Transverse colon (tissue), 4 donors: ENCODE measurements at regions not wholly inside any gene's neighbourhood (a gene's known extent, or its start where the extent isn't known, plus 50 kb on each side); places are given as distances from the start of the nearest gene placed in this dataset.

Experiments used
- DNase-seq: peaks from one replicate; pipeline ENCODE4 v3.0.0-alpha.2; 2019
- H3K27ac ChIP-seq, 4 donors: fragments of 200-600 bp; sonication (generic); 2 replicates each; pipeline ENCODE4 v1.5.1; 2016 to 2018; ENCODE audit warnings: inconsistent platforms in 4 of 4
- H3K27me3 ChIP-seq: fragments of 200-600 bp; sonication (generic); 2 replicates; pipeline ENCODE4 v1.5.1; 2017; ENCODE audit warnings: inconsistent platforms
- H3K36me3 ChIP-seq, 4 donors: fragments of 200-600 bp; sonication (generic); 2 replicates each; pipeline ENCODE4 v1.5.1; 2017 to 2019; ENCODE audit warnings: inconsistent platforms in 4 of 4
- H3K4me1 ChIP-seq, 4 donors: fragments of 200-600 bp; sonication (generic); 2 replicates each; pipeline ENCODE4 v1.5.1; 2017 to 2020; ENCODE audit warnings: inconsistent platforms in 4 of 4
- H3K4me3 ChIP-seq, 4 donors: fragments of 200-600 bp; sonication (generic); 1 replicate in 1 of 4; 2 replicates in 3 of 4; pipeline versions ENCODE4 v1.5.1 to v1.6.1; 2017 to 2019; ENCODE audit warnings: inconsistent platforms in 4 of 4
- H3K9me3 ChIP-seq, 2 donors: fragments of 200-600 bp; sonication (generic); 2 replicates each; pipeline ENCODE4 v1.5.1; 2017 to 2019; ENCODE audit warnings: inconsistent platforms in 2 of 2
- EP300 ChIP-seq: sonication (generic); formaldehyde crosslinking; IDR thresholded peaks from one replicate; pipeline ENCODE4 v1.6.1; 2017; ENCODE audit warnings: antibody characterized with exemption, low read depth
- POLR2A ChIP-seq: fragments of 450-650 bp; IDR thresholded peaks from one replicate; pipeline ENCODE4 v1.6.1; 2016; ENCODE audit warnings: antibody characterized with exemption, mild to moderate bottlenecking, moderate library complexity
- POLR2AphosphoS5 ChIP-seq, 3 donors: sonication (generic); formaldehyde crosslinking; IDR thresholded peaks; one replicate each; pipeline ENCODE4 v1.6.1; 2016; ENCODE audit warnings: antibody characterized with exemption in 3 of 3
- WGBS, 2 donors: methylation state at CpG; one replicate each; pipeline ENCODE4 v1.1.5; 2018; ENCODE audit warnings: low coverage in 1 of 2; 5-methylcytosine and 5-hydroxymethylcytosine counted together
- in situ Hi-C, 4 donors: fragments of 200-750 bp; cut with MboI; loops; one replicate each; pipeline versions ENCODE4 v1.15.0 to v1.15.1; 2017; ENCODE audit warnings: low sequenced_read_pairs in 3 of 4, low pct_ligation_motif_present in 1 of 4, low pct_unique_long_range_greater_than_20kb in 1 of 4
- intact Hi-C: fragments of 100-400 bp; cut with DNase I; formaldehyde crosslinking; loops from one replicate; pipeline ENCODE4 v1.15.1; 2023; ENCODE audit warnings: low total_unique reads
- TF ChIP-seq, protein P1 (sequence below), 5 experiments: fragments of 200-600 bp in 3 of 5; fragments of 450-650 bp in 2 of 5; sonication (generic) in 3 of 5; IDR thresholded peaks; 1 replicate in 2 of 5; 2 replicates in 3 of 5; pipeline ENCODE4 v1.5.1; 2016 to 2017; ENCODE audit warnings: antibody characterized with exemption in 5 of 5, inconsistent platforms in 3 of 5, mild to moderate bottlenecking in 2 of 5, moderate library complexity in 1 of 5

DNA sequence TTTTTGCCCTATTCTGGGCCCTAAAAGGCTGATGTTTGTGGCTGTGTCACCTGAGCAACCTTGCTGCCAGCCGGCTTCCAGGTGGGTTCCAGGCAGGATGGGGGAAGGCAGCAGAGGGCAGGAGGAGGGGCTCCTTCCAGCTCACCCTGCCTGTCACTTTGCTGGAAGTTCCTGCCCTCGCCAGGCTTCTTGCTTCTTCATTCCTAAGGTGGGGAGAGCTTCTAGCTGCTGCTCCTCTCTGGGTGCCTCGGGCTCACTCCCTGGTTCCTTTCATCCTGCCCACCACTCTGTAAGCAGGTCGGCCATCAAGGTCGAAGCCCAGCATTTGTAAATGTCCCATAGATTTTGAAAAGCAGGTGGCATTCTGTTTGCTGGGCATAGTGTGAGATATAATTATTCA, 249.4 kb upstream of the HS6ST1 start:
- Histone ChIP-seq H3K27ac (no peak overlapping the region), H3K4me3 (no peak overlapping the region), H3K27me3 (no peaks in the 10 kb centered on the region), H3K9me3 (no peaks in the 10 kb centered on the region), H3K4me1 (peaks cover 0 to 2% (median under 1%) of the 10 kb centered on the region in 4 donors), H3K36me3 (no peaks in the 10 kb centered on the region)
- intact Hi-C loops (no loop called here), in situ Hi-C loops (no loop called here)
- TF ChIP-seq POLR2AphosphoS5 (IDR thresholded peaks at IDR 0.05) (no peak), POLR2A (no peak), EP300 (no peak)
- TF ChIP-seq, protein P1, sequence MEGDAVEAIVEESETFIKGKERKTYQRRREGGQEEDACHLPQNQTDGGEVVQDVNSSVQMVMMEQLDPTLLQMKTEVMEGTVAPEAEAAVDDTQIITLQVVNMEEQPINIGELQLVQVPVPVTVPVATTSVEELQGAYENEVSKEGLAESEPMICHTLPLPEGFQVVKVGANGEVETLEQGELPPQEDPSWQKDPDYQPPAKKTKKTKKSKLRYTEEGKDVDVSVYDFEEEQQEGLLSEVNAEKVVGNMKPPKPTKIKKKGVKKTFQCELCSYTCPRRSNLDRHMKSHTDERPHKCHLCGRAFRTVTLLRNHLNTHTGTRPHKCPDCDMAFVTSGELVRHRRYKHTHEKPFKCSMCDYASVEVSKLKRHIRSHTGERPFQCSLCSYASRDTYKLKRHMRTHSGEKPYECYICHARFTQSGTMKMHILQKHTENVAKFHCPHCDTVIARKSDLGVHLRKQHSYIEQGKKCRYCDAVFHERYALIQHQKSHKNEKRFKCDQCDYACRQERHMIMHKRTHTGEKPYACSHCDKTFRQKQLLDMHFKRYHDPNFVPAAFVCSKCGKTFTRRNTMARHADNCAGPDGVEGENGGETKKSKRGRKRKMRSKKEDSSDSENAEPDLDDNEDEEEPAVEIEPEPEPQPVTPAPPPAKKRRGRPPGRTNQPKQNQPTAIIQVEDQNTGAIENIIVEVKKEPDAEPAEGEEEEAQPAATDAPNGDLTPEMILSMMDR (IDR thresholded peaks at IDR 0.05) = no peak
- 72% methylated on average over 5 of the region's 5 CpGs; no CpG with 5 or more reads in 1 of the 2 donors for WGBS, 2 donors
- no peak for DNase-seq

DNA sequence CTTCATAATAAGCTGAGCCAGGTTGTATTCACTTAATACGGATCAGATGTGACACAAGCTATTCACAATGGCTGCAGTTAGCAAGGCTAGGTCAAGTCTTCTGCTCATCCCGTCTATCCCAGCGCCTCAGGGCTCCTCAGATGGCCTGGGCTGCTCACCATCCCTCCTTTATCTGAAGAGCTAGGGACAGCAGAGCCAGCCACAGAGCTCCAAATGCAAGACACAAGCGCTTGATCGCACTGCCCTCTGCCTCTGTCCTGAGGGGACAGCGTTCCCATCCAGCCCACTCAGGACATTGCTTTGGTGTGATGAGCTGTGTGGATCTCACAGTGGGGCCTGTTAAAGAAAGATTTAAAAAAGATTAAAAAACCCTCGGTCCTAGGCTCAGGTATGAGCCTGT, 254.4 kb upstream of the HS6ST1 start:
- H3K4me3 ChIP-seq = no peak overlapping the region
- no peak overlapping the region for H3K27ac ChIP-seq
- DNase-seq = no peak
- H3K36me3 ChIP-seq = no peaks in the 10 kb centered on the region
- no peaks in the 10 kb centered on the region for H3K4me1 ChIP-seq
- intact Hi-C loops (no loop called here), in situ Hi-C loops (no loop called here)
- no peaks in the 10 kb centered on the region for H3K27me3 ChIP-seq
- no peaks in the 10 kb centered on the region for H3K9me3 ChIP-seq
- 85 to 94% methylated on average over 3 to 7 of the region's 7 CpGs for WGBS, 2 donors
- no peak for TF ChIP-seq EP300
- no peak for TF ChIP-seq POLR2AphosphoS5 (IDR thresholded peaks at IDR 0.05)
- no peak for TF ChIP-seq POLR2A
- TF ChIP-seq, protein P1 (IDR thresholded peaks at IDR 0.05) = no peak

- H3K4me1 ChIP-seq = no peaks in the 10 kb centered on the region
- intact Hi-C loops = no loop called here
- no peaks in the 10 kb centered on the region for H3K27me3 ChIP-seq
- DNase-seq = no peak
- H3K36me3 ChIP-seq = no peaks in the 10 kb centered on the region
- WGBS, 2 donors = 79 to 86% methylated on average over 1 to 4 of the region's 4 CpGs
- no peaks in the 10 kb centered on the region for H3K9me3 ChIP-seq
- H3K4me3 ChIP-seq = no peak overlapping the region
- in situ Hi-C loops = no loop called here
- H3K27ac ChIP-seq = no peak overlapping the region
- TF ChIP-seq POLR2A (no peak), POLR2AphosphoS5 (IDR thresholded peaks at IDR 0.05) (no peak), EP300 (no peak)
- TF ChIP-seq, protein P1 (IDR thresholded peaks at IDR 0.05) = no peak
Measured at GRCh38 chr2:128573531-128573930, 254.9 kb upstream of the HS6ST1 start.

DNA sequence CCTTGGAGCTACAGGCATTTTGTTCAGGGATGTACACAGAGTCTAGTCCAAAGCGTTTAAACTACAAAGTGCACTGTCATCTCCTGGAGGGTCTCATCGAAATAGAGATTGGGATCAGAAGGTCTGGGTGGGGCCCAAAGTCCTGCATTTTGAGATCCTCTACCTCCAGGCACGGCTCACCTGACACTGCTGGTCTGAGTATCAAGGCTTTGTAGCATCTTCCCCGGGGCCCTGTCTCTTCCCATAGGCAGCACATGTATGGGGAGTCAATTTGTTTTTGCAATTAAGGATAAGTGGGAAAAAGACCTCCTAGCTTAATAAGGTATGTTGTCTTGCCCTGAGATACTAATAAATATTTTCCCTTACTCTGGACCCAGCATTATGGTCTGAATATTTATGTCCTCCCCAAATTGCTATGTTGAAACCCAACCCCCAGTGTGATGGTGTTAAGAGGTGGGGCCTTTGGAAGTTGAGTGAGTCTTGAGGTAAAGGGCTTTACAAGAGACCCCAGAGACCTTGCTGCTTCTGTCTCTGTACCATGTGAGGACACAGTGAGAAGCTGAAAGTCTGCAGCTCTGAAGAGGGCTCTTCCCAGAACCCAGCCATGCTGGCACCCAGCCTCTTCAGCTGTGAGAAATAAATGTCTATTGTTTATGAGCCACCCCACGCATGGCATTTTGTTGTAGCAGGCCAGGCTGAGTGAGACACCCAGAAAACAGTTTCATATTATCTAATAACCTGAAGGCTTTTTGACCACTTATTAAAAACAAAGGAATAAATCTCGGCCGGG, 258.7 kb upstream of the HS6ST1 start:
- DNase-seq = no peak
- H3K9me3 ChIP-seq = no peaks in the 10 kb centered on the region
- no peaks in the 10 kb centered on the region for H3K27me3 ChIP-seq
- no peaks in the 10 kb centered on the region for H3K36me3 ChIP-seq
- H3K4me1 ChIP-seq = no peaks in the 10 kb centered on the region
- WGBS, 2 donors = 84 to 86% methylated on average over 1 to 7 of the region's 7 CpGs
- intact Hi-C loops = no loop called here
- no peak overlapping the region for H3K27ac ChIP-seq
- H3K4me3 ChIP-seq = no peak overlapping the region
- in situ Hi-C loops = no loop called here
- TF ChIP-seq POLR2AphosphoS5 (IDR thresholded peaks at IDR 0.05) = no peak
- no peak for TF ChIP-seq EP300
- TF ChIP-seq, protein P1 (IDR thresholded peaks at IDR 0.05) = no peak
- no peak for TF ChIP-seq POLR2A
